ENCODE measurements at regions not wholly inside any gene's neighbourhood (a gene's known extent, or its start where the extent isn't known, plus 50 kb on each side); places are given as distances from the start of the nearest gene placed in this dataset.

DNA sequence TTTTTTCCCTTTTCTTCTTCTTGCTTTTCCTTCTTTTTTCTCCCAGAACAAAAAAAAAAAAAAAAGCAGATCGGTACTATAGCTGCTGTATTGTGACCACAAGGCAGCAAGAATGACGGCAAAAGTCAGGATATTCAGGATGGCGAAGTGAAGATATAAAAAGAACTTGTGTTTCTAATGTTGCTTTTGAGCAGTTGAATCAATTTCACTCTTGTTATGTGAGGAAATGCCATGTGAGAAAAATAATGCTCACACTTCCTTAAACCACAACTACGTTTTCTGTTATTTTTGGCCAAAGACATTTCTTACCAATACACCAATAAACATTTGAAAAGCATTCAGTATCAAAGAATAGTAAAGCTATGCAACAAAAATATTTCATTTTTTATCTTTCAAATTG, 510.5 kb downstream of the HACE1 start:
- no peak for DNase-seq (ENCODE audit: low read depth in 2 of 3, low spot score in 2 of 3)

DNA sequence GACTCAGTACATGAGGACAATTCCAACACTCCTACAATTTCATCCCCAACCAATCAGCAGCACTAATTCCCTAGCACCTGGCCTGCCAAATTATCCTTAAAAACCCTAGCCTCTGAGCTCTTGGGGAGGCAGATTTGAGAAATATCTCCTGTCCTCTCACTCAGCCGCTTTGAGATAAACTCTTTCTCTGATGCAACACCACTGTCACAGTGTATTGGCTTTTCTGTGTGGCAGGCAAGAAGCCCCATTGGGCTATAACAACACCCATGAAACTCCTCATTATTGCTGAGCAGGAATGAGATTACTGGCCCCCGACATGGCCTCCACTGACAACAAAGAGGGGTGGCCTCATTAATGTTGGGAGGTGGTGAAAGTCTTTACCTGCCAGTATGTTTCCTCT, 515.5 kb downstream of the HACE1 start:
- DNase-seq (ENCODE audit: low read depth in 2 of 3, low spot score in 2 of 3) = no peak

DNA sequence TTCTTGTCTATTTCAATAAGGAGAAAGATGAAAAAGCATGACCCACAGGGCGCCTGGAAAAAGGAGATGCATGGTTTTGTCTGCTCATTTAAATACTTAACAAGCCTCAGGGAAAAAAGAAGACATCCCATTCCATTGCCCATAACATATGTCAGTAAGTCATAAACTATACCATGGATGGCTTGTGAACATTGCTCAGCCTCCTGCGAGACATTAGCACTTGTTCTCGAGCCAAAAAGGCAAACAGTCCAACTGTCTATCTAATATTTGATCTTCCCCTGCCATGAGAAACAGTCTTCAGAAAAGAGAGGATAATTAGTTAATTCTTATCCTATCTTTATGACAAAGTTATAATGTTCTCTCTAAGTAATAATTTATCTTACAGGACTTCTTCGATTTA, 527.4 kb downstream of the HACE1 start:
- no peak for DNase-seq (ENCODE audit: low read depth in 2 of 3, low spot score in 2 of 3)

DNA sequence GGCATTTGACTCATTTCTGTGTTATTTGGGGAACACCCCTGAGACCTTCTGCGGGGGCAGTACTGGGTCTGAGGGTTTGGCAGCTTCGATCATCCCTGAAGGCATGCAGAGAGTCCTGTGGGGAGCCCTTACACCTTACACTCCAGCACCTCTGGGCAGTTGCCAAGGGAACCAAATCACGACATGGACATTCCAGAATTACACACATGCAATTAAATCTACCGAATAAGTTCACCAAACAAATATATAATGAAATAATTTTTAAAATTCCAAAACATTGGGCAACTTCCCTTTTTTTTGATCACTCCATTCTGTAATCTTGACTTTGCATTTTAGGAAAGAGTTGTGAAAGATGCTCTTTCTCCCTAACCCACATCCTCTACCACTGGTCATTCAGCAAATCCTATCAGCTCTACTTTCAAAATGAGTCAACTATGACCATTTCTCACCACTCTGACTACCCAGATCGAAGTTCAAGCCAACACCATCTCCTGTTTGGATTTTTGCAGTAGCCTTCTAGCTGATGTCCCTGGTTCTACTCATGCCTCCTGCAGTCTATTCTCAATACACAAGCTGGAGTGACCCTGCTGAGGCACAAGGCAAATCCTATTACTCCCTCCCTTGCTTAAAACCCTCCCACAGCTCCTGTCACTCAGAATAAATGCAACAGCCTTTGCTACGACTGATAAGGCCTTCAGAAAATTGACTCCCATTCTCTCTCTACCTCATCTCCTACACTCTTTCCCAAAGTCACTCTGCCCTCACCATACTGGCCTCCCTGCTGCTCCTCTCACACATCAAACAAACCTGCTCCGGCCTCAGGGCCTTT, 533.3 kb downstream of the HACE1 start:
- DNase-seq (ENCODE audit: low read depth in 2 of 3, low spot score in 2 of 3) = no peak

DNA sequence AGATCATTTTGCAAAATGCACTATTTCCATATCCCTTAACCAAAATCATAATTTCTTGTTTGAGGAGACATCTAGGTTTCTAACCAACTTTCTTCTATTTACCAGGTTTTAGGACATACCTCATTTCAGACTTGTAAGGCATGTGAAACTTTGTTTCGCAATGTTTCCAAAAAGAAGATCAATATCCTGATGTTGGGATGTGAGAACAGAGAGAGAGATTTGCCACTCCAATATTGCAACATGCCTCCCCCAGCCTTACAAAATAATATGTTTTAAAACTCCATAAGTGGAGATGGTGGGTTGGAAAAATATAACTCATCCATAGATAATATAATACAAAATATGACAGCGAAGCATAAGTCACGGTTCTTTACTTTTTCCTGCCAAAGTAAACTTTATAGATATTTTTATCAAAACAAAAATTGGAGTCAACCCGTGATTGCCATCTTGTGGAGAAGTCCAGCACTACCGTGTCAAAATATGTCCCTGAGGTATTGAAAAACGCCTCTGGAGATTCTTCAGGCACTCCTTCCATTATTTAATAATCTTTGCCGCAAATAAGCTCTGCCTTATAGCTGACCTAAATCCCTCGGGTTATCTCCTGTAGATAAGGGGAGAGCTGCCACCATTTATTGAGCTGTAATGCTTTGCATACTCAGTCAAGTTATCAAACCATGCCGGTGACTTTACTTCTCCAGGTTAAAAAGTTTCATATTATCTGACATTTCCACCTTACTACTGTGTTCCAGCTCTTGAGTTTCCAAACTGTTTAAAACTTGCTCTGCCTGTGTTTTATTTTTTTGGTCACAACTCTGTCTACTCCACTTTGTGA, 534.2 kb downstream of the HACE1 start:
- DNase-seq (ENCODE audit: low read depth in 2 of 3, low spot score in 2 of 3) = peak in 1 of 3 donors; percentile 4

DNA sequence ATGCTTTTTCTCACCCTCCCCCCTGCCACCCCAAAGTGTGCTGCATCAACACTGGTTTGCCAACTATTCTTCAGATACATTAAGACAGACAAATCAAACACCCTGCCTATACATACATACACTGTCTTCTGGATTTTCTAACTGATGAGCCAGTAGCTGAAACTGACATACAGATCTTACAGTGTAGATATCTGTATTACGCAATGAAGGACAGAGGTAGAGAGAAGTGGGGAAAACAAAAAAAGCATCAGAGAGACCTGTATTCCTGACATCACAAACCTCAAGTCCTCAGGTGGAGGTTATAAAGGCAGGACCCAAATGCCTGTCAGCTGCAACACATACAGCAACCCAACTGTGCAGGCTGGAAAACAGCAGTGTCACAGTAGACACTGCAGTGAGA, 535.4 kb downstream of the HACE1 start:
- no peak for DNase-seq (ENCODE audit: low read depth in 2 of 3, low spot score in 2 of 3)

DNA sequence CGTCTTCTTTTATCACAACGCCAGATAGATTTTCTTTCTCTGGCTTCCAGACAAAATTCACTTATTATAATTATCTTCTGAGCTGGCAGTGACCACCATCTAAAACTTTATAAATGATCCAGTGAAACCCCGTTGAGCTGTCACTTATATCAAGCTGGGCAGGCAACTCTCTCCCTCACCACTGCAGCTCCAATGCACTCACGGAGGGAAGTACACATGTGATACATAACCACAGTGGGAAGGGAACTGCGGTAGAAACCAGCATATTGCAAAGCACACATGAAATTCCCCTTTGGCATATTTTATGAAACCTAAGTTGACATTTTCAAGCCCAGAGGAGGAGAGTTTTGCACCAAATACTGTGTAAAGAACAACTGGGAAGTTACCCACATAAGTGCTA, 536.9 kb downstream of the HACE1 start:
- DNase-seq (ENCODE audit: low read depth in 2 of 3, low spot score in 2 of 3) = no peak

DNA sequence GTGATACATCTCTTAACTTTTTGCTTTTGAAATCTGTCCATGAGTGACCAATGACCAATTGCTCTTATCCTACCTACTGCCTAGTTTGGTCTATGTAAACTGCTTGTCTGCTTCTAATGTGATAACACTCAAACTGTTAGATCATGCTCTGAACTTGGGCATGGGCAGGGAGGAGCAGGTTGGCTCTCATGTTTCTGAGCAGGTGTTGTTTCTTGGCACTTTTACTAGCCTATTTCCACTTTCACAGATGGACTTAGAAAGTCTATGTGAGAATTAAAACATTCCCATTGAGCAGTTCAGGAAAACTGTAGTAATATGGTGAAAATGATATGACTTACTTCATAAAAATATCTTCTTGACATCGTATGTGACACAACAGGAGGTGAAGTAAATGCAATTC, 538.4 kb downstream of the HACE1 start:
- DNase-seq (ENCODE audit: low read depth in 2 of 3, low spot score in 2 of 3) = no peak

DNA sequence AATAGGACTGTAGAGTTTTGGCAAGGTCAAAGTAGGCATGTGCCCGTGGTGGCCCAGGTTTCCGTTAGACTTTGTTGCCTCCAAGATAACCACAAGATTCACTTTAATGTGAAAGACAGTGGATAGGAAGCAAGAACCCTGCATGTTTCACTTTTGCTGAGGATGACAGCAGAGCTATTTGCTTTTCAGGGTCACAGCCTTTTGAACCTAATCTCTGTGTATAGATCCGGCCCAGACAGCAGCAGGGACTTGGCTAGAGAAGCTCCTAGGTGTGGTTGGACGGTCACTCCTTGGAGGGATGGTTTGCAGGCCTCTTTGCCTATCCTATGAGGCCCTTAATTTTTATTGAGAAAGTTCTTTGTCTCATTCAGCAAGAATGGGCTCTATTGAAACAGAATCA, 538.8 kb downstream of the HACE1 start:
- no peak for DNase-seq (ENCODE audit: low read depth in 2 of 3, low spot score in 2 of 3)

DNA sequence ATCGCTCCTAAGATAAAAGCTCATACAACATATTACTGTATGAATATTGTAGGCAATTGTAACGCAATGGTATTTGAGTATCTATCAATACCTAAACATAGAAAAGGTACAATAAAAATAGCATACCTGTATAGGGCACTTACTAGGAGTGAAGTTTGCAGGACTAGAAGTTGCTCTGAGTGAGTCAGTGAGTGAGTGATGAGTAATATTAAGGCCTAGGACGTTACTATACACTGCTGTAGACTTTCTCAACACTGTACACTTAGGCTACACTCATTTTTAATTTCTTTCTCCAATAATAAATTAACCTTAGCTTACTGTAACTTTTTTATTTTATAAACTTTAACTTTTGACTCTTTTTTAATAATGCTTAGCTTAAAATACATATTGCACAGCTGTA, 546.9 kb downstream of the HACE1 start:
- DNase-seq (ENCODE audit: low read depth in 2 of 3, low spot score in 2 of 3) = no peak

DNA sequence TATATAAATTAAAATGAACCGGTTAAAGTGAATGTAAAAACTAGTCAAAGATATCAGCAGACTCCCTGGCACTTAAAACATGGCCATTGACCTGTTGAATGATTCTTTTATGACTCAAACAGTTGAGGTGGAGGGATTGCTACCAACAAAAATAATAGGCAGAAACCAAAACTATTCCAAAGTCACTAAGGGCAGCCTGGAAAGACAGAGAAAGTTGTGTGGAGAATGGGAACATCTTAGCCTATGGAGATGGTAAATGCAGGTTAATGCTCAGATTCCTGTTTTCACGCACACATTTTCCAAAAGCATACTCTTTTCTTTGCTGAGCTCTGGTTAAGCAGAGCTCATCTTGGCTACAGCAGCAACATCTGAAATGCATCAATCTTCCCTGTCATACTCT, 553.5 kb downstream of the HACE1 start:
- DNase-seq (ENCODE audit: low read depth in 2 of 3, low spot score in 2 of 3) = no peak

DNA sequence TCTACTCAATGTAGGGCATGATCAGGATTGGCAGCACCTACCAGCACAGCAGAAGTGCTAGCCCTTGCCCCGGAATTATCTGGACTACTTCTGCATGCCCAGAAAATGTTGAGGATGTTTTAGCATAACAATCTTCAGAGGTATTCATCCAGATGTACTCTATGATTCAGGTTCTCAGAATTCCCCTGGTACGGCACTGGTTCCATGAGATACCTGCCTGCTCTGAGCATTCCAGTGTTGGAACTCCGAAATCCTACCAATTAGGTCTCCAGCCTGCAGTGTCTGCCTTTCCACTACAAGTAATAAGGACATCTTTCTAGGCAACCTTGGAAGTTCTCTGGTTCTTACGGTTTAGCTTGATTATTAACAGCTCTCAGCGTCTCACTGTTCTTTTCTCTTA, 554.5 kb downstream of the HACE1 start:
- no peak for DNase-seq (ENCODE audit: low read depth in 2 of 3, low spot score in 2 of 3)

DNA sequence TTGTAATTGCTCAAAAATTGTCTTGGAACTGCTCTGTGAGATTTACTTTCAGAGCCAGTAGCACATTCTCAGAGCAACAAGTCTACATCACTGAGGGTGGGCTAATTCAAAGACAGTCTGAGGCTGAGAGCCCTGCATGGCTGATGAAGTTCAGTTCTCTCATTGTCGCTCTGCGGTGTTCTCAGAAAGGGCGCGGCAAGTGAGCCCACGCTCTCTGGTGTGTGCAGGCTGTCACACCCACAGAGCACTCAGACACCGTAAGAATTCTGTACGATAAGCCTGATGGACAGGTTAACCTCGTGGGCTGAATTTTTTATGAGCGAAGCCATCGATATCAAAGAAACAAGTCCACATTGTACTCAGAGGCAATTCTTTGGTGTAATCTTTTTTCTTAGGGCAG, 557.8 kb downstream of the HACE1 start:
- DNase-seq (ENCODE audit: low read depth in 2 of 3, low spot score in 2 of 3) = no peak

DNA sequence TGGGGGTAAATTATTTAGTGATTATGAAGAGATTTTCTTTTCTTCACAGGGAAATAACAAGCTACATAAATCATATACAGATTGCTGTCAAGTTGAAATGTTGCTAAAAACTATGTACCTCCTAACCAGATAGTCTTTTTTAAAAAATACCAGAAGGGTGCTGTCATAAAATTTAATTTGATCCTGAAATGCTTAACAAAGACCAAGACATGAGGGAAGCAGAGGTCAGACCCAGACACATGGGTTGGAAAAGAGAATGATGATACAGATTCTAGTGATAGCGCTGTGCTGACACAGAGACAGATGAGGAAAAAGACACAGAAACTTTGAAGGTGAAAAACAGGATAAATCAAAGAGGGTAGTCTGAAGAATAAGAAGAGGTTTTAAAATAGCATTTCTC, 573.1 kb downstream of the HACE1 start:
- no peak for DNase-seq (ENCODE audit: low read depth in 2 of 3, low spot score in 2 of 3)

DNA sequence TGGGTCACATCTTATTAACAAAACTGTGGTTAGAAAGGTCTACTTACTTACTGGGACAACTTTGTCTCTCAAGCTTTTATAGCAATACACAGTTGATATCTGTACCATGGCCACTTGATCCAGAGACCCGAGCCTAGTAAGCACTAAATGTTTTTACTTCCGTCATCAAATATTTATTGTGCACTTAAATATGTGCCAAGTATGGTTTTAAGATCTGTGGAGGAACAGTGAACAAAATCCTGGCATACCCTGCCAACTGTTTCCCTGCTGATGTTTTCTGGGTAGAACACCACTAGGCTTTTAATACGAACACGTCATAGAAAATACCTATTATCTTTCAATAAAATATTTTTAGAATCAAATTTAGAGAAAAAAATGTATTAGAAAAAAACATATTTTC, 574.8 kb downstream of the HACE1 start:
- no peak for DNase-seq (ENCODE audit: low read depth in 2 of 3, low spot score in 2 of 3)

DNA sequence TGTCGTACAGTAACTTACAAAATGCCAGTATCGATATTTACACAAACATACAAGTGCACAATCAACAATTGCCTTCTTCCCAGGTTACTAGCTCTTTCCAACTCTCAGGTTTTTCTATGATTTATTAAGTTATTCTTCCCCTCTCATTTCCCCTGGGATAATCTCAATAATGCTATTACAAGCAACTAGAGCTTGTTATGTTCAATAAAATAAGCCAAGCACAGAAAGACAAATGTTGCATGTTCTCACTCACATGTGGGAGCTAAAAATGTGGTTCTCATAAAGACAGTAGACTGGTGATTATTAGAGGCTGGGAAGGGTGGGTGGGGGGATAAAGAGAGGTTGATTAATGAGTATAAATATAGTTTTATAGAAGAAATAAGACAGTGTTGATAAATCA, 577.1 kb downstream of the HACE1 start:
- no peak for DNase-seq (ENCODE audit: low read depth in 2 of 3, low spot score in 2 of 3)

DNA sequence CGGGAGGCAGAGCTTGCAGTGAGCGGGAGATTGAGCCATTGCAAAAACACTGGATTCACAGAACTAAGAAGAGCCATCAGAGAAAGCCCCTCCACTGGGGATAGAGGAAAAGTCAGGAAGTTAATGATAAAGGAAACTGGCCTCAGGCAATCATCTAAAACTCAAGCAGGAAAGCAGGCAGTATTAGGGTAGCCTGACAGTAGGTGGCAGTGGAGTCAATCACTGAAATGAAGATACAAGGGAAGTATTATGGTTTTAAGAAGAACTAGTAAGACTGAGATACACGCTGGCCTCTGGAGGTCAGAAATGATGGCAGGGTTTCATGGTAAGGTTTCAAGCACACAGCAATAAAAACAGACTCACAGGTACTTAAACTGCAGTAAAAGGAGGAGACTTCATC, 578.3 kb downstream of the HACE1 start:
- DNase-seq (ENCODE audit: low read depth in 2 of 3, low spot score in 2 of 3) = no peak

DNA sequence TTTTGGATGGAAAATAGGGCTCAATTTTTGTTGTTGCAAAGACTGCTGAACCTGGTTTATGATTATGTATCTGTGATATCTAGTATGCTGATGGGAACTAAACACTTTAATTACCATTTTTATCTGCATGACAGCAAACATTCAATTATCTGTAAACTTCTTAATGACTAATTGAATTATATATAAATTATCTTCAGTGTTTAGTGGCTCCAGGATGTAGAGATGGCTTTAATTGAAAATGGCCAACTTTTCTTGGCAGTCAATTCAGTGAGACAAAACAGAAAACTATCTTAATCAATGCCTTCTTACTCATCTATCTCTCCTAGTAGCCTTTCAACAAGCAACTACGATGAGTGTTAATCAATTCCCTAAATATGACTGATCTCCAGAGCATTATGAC, 591.3 kb downstream of the HACE1 start:
- DNase-seq (ENCODE audit: low read depth in 2 of 3, low spot score in 2 of 3) = no peak

DNA sequence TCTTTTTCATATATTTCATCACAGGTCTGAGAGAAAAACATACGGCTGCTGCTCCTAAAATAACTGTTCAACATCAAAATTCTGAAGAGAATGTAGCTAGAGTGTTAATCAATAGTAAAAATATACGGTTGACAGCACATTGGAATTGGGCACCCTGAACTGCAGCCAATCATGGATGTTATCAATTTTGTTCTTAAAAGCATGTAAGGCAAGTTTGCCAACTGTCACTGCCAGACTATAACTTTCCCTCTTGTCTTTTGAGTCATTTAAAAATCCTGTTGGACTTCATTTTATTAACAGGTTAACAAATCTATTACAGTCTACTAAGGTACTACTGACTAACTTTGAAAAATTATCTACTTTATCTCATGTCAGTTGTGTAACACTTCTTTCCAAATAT, 592.8 kb downstream of the HACE1 start:
- no peak for DNase-seq (ENCODE audit: low read depth in 2 of 3, low spot score in 2 of 3)

DNA sequence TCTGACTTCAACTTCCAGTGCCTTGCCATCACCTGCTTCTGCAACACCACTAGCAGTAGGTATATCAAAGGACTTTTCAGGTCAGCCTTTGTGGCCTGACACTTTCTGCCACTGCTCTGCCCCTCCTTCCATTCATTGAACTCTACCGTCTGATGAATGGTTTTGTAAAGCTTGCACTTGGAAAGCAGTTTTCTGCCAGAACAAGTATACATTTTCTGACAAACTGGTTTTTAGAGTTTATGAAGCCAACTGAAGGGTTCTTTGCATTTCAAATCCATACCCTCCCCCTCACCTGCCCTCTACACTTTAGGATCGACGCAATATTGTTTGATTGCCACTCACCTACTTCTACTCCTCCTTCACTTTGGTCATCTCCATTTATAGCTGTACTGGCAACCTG, 603.1 kb downstream of the HACE1 start:
- no peak for DNase-seq (ENCODE audit: low read depth in 2 of 3, low spot score in 2 of 3)

DNA sequence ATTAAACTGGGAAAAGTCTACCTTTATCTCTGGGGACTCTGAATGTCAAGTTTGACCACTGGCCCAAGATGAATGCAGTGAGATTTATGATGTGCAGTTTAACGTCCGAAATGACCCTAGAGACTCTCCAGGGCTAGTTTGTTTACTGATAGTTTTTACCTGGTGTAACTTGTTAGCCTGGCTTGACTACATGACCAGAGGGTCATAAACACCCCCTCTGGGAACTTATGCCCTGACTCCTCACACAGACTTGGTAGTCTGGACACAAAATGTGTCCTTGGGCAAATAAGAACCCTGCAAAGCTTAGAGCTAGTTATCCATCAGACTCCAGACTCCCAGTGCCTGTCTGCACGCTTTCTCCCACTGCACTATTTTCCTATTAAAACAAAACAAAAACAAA, 606.5 kb downstream of the HACE1 start:
- no peak for DNase-seq (ENCODE audit: low read depth in 2 of 3, low spot score in 2 of 3)

DNA sequence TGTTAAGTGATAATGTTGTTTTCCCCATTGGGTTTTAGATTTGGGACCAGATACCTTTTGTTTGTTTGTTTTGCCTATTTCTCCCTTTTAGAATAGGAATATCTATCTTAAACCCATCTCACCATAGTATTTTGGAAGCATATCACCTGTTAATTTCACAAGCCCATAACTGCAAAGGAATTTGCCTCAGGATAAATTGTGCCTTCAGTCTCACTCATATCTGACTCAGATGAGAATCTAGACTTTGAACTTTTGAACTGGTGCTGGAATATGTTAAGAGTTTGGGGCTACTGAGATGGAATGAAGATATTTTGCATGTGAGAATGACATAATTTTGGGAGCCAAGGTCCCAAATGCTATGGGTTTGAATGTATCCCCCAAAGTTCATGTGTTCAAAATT, 607.4 kb downstream of the HACE1 start:
- no peak for DNase-seq (ENCODE audit: low read depth in 2 of 3, low spot score in 2 of 3)
